ENCODE measurements at regions not wholly inside any gene's neighbourhood (a gene's known extent, or its start where the extent isn't known, plus 50 kb on each side); places are given as distances from the start of the nearest gene placed in this dataset.
"Not testable (repeated sequence)": the region's sequence is repeated elsewhere in the genome, so short reads cannot be mapped to it uniquely, and the experiment has no call there.

- no peak for DNase-seq (ENCODE audit: low spot score)
These were observed 619.8 kb upstream of the LCORL start for GRCh38 chr4:18641334-18641733.

GRCh38 chr4:18638031-18638430 is 616.5 kb upstream of the LCORL start:
- DNase-seq (ENCODE audit: low spot score) = no peak

GRCh38 chr4:18636001-18636585 is 614.5 kb upstream of the LCORL start:
- no peak for DNase-seq (ENCODE audit: low spot score)

GRCh38 chr4:18635531-18635930 is 614.0 kb upstream of the LCORL start:
- DNase-seq (ENCODE audit: low spot score) = no peak

- DNase-seq (ENCODE audit: low spot score) = no peak
These were observed 610.0 kb upstream of the LCORL start for GRCh38 chr4:18631586-18631985.

- no peak for DNase-seq (ENCODE audit: low spot score)
These were observed 608.9 kb upstream of the LCORL start for GRCh38 chr4:18630218-18631110.

- no peak for DNase-seq (ENCODE audit: low spot score)
These were observed 606.0 kb upstream of the LCORL start for GRCh38 chr4:18627447-18628005.

- DNase-seq (ENCODE audit: low spot score) = no peak
These were observed 605.4 kb upstream of the LCORL start for GRCh38 chr4:18626996-18627395.

- DNase-seq (ENCODE audit: low spot score) = no peak
These were observed 604.8 kb upstream of the LCORL start for GRCh38 chr4:18626366-18626765.

- no peak for DNase-seq (ENCODE audit: low spot score)
These were observed 599.6 kb upstream of the LCORL start for GRCh38 chr4:18621186-18621585.

- DNase-seq (ENCODE audit: low spot score) = no peak
These were observed 595.2 kb upstream of the LCORL start for GRCh38 chr4:18616720-18617119.

- DNase-seq (ENCODE audit: low spot score) = no peak
These were observed 589.5 kb upstream of the LCORL start for GRCh38 chr4:18611026-18611425.

- DNase-seq (ENCODE audit: low spot score) = no peak
These were observed 587.5 kb upstream of the LCORL start for GRCh38 chr4:18608908-18609533.

- DNase-seq (ENCODE audit: low spot score) = not testable (repeated sequence)
These were observed 581.1 kb upstream of the LCORL start for GRCh38 chr4:18602610-18603009.

GRCh38 chr4:18593297-18594002 is 571.9 kb upstream of the LCORL start:
- DNase-seq (ENCODE audit: low spot score) = peak; percentile 76

- no peak for DNase-seq (ENCODE audit: low spot score)
These were observed 561.3 kb upstream of the LCORL start for GRCh38 chr4:18582841-18583240.

- DNase-seq (ENCODE audit: low spot score) = no peak
These were observed 556.8 kb upstream of the LCORL start for GRCh38 chr4:18578307-18578706.

GRCh38 chr4:18572481-18572880 is 550.9 kb upstream of the LCORL start:
- no peak for DNase-seq (ENCODE audit: low spot score)

- no peak for DNase-seq (ENCODE audit: low spot score)
These were observed 549.8 kb upstream of the LCORL start for GRCh38 chr4:18571301-18571761.

GRCh38 chr4:18570370-18570769 is 548.8 kb upstream of the LCORL start:
- DNase-seq (ENCODE audit: low spot score) = no peak

GRCh38 chr4:18568600-18568999 is 547.0 kb upstream of the LCORL start:
- DNase-seq (ENCODE audit: low spot score) = peak; percentile 4
